GM19351 (cell line): ENCODE measurements at regions not wholly inside any gene's neighbourhood (a gene's known extent, or its start where the extent isn't known, plus 50 kb on each side); places are given as distances from the start of the nearest gene placed in this dataset.

Experiments used
- ATAC-seq: cut with Tn5 transposase; IDR thresholded peaks from one replicate; pipeline ENCODE4 v1.9.1; 2021; ENCODE audit warnings: mild to moderate bottlenecking, moderate library complexity; ENCODE audit not compliant: unreplicated experiment

GRCh38 chr9:28782630-28783029, 1209.3 kb upstream of the C9orf72 start:
- ATAC-seq = no peak

DNA sequence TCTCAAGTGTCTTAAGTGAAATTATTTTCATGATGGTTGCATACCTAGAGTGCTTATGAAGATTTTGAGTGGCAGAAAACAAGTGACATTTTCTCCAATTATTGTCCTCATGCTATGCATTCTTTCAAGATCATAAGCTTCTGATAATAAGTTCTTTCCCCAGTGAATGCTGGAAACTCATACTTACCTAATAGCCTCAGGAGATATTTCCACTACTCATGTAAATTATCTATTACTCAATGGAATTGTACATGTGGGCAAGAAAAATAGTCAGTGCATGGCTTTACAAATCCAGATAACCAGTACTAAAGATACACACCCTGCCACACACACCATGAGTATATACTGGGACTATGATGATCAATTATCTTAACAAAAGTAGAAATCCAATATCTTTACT, 1219.4 kb upstream of the C9orf72 start:
- no peak for ATAC-seq

- ATAC-seq = no peak
These were observed 1226.6 kb upstream of the C9orf72 start for GRCh38 chr9:28799876-28800275.

GRCh38 chr9:28801144-28801799, 1228.0 kb upstream of the C9orf72 start:
- no peak for ATAC-seq

- no peak for ATAC-seq
These were observed 1231.9 kb upstream of the C9orf72 start for GRCh38 chr9:28805197-28805596.

DNA sequence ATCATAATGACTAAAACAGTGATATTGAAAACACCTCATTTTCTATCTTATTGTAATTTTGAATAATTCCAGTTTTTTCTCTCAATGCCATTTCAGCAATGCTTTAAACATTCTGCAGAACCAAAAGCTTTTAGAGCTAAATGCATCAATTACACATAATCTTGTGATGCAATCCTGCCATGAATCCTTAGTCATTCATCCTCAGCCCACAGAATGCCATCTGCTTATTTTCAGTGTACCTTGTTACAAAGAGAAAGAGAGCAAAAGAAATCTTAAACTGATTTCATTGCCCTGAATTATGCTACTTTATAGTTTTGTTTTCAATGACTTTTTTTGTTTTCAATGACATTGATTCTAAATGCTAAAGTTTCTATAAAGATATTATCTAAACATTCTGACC, 1234.8 kb upstream of the C9orf72 start:
- ATAC-seq = no peak

DNA sequence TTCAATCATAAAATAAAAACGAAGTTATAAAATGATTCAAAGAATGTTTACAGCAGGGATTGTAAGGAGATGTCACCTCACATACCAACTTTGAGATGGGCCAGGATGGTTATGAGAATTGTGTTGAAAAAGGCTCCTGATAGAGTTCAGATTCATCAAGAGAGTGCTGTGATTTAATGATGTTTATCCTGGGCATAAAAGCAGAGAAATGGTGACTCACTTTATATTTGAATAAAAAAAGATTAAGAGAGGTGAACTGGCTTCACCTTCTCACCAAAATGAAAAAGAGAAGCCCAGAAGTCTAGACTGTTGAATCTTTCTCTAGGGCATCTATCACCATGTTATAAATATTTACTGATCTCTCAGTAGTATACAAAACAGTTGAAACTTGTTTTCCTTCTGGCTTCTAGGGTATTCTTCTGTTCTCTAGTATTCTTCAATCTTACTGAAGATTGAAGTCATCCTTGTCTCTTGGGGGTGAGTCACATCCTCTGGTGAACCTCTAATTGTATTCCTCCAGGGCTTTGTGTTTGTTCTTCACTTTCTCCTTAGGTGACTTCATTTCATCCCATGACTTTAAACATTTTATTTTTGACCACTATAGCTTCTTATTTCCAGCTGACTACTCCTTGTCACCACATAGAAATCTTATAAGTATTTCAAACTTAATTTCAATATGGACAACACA, 1237.3 kb upstream of the C9orf72 start:
- no peak for ATAC-seq

DNA sequence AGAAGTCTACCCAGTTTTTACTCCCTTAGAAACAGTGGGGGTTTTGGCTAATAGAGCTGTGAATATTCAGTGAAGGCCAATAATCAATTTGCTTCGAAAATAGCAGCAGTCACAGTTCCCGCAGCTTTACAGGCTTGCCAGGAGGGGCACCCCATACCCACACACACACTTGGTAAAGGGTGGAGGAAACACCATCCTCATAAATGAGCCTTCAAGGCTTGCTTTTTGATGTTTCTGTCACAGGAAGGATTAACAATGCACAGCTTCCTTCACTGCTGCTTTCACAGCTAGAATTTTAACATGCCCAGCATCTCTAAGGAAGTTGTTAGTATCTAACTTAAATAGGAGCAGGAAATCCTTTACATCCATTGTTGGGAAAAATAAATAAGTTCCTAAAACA, 1247.5 kb upstream of the C9orf72 start:
- ATAC-seq = no peak

- ATAC-seq = no peak
These were observed 1248.0 kb upstream of the C9orf72 start for GRCh38 chr9:28821240-28821639.

DNA sequence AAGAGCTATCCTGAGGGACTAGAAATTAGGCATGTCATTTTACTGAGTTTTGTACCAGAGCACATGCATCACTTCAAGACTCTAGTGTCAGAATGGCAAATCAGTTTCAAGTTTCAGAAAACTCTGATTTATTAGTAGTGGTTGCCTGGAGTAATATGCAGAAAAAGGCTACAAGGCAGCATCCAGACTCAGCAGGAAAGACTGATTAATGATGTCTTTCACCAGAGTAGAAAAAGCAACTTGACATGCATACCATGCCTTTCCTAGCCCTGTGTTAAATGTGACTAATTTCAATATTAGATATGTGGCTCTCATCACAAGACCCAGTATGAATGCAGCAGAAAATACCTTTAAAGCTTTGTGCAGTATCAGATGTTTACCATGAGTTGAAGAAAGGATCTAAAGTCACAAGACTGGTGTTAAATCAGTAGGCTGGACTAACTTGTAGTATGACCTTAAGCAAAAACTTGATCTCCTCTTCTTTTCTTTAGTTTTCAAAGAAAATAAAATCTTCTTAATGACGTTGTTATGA, 1251.2 kb upstream of the C9orf72 start:
- no peak for ATAC-seq

- ATAC-seq = no peak
These were observed 1259.0 kb upstream of the C9orf72 start for GRCh38 chr9:28832168-28832770.

GRCh38 chr9:28834156-28834555, 1260.9 kb upstream of the C9orf72 start:
- no peak for ATAC-seq

GRCh38 chr9:28839778-28840430, 1266.6 kb upstream of the C9orf72 start:
- ATAC-seq = no peak

- no peak for ATAC-seq
These were observed 1268.5 kb upstream of the C9orf72 start for GRCh38 chr9:28841775-28842174.

DNA sequence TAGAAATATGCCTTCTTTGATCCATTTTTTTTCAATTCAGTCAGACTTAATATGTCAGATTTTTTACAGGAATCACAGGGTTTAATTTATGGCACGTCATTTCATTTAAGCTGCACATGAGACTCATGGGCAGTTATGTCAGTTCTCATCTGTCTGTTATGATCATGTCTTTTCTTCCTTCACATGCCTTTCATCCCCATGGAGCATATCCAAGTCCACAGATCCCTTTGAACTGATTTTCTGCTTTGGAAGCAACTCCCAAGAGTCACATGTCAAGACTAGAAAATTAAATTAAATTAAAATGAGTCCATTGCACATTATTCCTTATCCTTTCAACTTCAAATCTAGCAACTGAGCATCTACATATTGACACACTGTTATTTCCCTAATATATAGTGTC, 1274.0 kb upstream of the C9orf72 start:
- ATAC-seq = no peak

GRCh38 chr9:28848671-28849070, 1275.4 kb upstream of the C9orf72 start:
- ATAC-seq = no peak

GRCh38 chr9:28853477-28853876, 1280.2 kb upstream of the C9orf72 start:
- ATAC-seq = no peak

DNA sequence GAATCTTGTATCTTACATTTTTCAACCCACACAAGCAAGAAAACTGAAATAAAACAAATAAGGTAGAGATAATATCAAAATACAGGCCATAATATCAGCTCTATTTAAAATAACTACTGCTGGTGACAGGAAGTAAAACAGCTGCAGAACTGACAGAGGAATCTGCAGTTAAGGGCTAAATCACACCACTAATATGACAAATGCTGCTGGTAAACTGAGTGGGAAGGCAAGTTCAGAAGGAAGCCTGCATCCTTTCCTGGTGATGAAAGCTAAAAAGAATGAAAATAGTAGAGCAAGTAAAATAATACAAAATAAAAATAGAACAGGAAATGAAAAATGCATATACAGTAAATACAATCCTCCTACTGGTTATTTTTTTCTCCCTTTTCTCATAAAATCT, 1293.7 kb upstream of the C9orf72 start:
- ATAC-seq = no peak

DNA sequence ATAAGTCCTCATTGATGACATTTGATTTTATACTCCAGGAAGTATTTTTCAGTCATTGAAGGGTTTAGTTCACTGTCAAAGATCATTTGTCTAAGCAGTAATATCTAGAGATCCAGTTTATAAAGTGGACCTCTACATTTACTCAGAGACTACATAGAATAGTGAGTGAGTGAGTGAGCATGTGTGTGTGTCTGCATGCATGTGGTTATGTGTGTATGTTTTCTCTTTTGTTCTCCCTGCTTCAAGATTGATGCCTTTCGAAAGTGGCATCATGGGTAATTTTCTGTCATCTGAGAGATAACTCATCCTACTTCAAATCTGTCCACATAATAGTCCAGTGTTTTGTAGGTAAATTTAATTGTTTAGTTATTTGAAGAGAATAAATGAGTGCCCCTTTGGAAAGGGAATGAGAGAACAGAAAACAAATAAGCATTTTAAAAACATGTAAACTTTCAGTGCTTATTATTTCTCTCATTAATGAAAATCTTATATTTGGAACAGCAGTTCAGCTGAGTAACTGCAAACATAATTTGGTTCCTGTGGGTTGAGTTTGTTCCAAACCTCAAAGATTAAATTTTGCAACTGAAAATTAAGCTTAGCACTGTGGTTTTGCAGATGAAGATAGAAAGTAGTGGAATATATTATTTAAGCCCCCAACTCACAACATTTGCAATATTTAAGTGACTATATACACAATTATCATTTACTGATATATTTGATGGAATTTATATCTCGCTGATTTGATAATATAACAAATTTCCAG, 1295.1 kb upstream of the C9orf72 start:
- no peak for ATAC-seq

GRCh38 chr9:28882529-28882928, 1309.2 kb upstream of the C9orf72 start:
- ATAC-seq = no peak

GRCh38 chr9:28883234-28883633, 1310.0 kb upstream of the C9orf72 start:
- ATAC-seq = no peak
